ENCODE measurements at regions not wholly inside any gene's neighbourhood (a gene's known extent, or its start where the extent isn't known, plus 50 kb on each side); places are given as distances from the start of the nearest gene placed in this dataset.

- H2AFZ ChIP-seq: no peak overlapping the region
- whole genome bisulfite sequencing (ENCODE audit: low lambda C conversion rate, missing lambda C conversion rate): 77% methylated on average over 2 of the region's 2 CpGs
- TF ChIP-seq EZH2phosphoT487 (IDR thresholded peaks at IDR 0.05; ENCODE audit: low read depth, severe bottlenecking, unreplicated experiment) (no peak), CTCF (IDR thresholded peaks at IDR 0.05; ENCODE audit: poor library complexity) (no peak), EZH2 (IDR thresholded peaks at IDR 0.05; ENCODE audit: borderline replicate concordance) (no peak)
These were observed 221.4 kb downstream of the CMPK2 start for GRCh38 chr2:6644261-6644660.

GRCh38 chr2:6645004-6645403 lies 220.7 kb downstream of the CMPK2 start:
- 96% methylated on average over 1 of the region's 1 CpG for WGBS (ENCODE audit: low lambda C conversion rate, missing lambda C conversion rate)
- TF ChIP-seq EZH2phosphoT487 (IDR thresholded peaks at IDR 0.05; ENCODE audit: low read depth, severe bottlenecking, unreplicated experiment) (no peak), CTCF (IDR thresholded peaks at IDR 0.05; ENCODE audit: poor library complexity) (no peak), EZH2 (IDR thresholded peaks at IDR 0.05; ENCODE audit: borderline replicate concordance) (no peak)
- DNase-seq (ENCODE audit: low spot score): no peak
- H3K27ac ChIP-seq: no peak overlapping the region
- no peaks in the 10 kb centered on the region for H4K20me1 ChIP-seq (ENCODE audit: insufficient read depth, poor library complexity, severe bottlenecking)
- H3K9me3 ChIP-seq (ENCODE audit: low read depth): no peaks in the 10 kb centered on the region
- no peak overlapping the region for H3K4me3 ChIP-seq
- no peaks in the 10 kb centered on the region for H3K36me3 ChIP-seq (replicated peaks; ENCODE audit: insufficient read depth, low read depth)
- H3K9me2 ChIP-seq (replicated peaks; ENCODE audit: insufficient read depth): no peaks in the 10 kb centered on the region
- H3K4me1 ChIP-seq (ENCODE audit: insufficient read depth): peaks cover 3% of the 10 kb centered on the region
- no peaks in the 10 kb centered on the region for H3K27me3 ChIP-seq
- no peak overlapping the region for H3K4me2 ChIP-seq
- H3K79me2 ChIP-seq: no peaks in the 10 kb centered on the region
- no peak overlapping the region for H2AFZ ChIP-seq

More at GRCh38 chr2:6644261-6644660, 221.4 kb downstream of the CMPK2 start:
- peaks cover 3% of the 10 kb centered on the region for H3K4me1 ChIP-seq (ENCODE audit: insufficient read depth)
- no peak overlapping the region for H3K4me2 ChIP-seq
- no peaks in the 10 kb centered on the region for H3K79me2 ChIP-seq
- H4K20me1 ChIP-seq (ENCODE audit: insufficient read depth, poor library complexity, severe bottlenecking): no peaks in the 10 kb centered on the region
- no peaks in the 10 kb centered on the region for H3K9me3 ChIP-seq (ENCODE audit: low read depth)
- H3K27me3 ChIP-seq: no peaks in the 10 kb centered on the region
- H3K27ac ChIP-seq: no peak overlapping the region
- DNase-seq (ENCODE audit: low spot score): no peak
- H3K4me3 ChIP-seq: no peak overlapping the region
- no peaks in the 10 kb centered on the region for H3K9me2 ChIP-seq (replicated peaks; ENCODE audit: insufficient read depth)
- no peaks in the 10 kb centered on the region for H3K36me3 ChIP-seq (replicated peaks; ENCODE audit: insufficient read depth, low read depth)

- Histone ChIP-seq H3K4me1 (ENCODE audit: insufficient read depth) (no peaks in the 10 kb centered on the region), H4K20me1 (ENCODE audit: insufficient read depth, poor library complexity, severe bottlenecking) (no peaks in the 10 kb centered on the region), H3K9me3 (ENCODE audit: low read depth) (no peaks in the 10 kb centered on the region), H3K36me3 (replicated peaks; ENCODE audit: insufficient read depth, low read depth) (no peaks in the 10 kb centered on the region), H2AFZ (no peak overlapping the region), H3K4me2 (no peak overlapping the region), H3K9me2 (replicated peaks; ENCODE audit: insufficient read depth) (no peaks in the 10 kb centered on the region), H3K79me2 (no peaks in the 10 kb centered on the region), H3K4me3 (no peak overlapping the region), H3K27me3 (no peaks in the 10 kb centered on the region), H3K27ac (no peak overlapping the region)
- TF ChIP-seq EZH2 (IDR thresholded peaks at IDR 0.05; ENCODE audit: borderline replicate concordance) (no peak), CTCF (IDR thresholded peaks at IDR 0.05; ENCODE audit: poor library complexity) (no peak)
- DNase-seq (ENCODE audit: low spot score): no peak
- 89% methylated on average over 1 of the region's 1 CpG for WGBS (ENCODE audit: low lambda C conversion rate, missing lambda C conversion rate)
These were observed 220.0 kb downstream of the CMPK2 start for GRCh38 chr2:6645672-6646071.

GRCh38 chr2:6647046-6647445 lies 218.7 kb downstream of the CMPK2 start:
- 64% methylated on average over 6 of the region's 6 CpGs for WGBS (ENCODE audit: low lambda C conversion rate, missing lambda C conversion rate)
- no peak for TF ChIP-seq CTCF (IDR thresholded peaks at IDR 0.05; ENCODE audit: poor library complexity)
- no peak for TF ChIP-seq EZH2phosphoT487 (IDR thresholded peaks at IDR 0.05; ENCODE audit: low read depth, severe bottlenecking, unreplicated experiment)
- TF ChIP-seq EZH2 (IDR thresholded peaks at IDR 0.05; ENCODE audit: borderline replicate concordance): no peak
- no peak overlapping the region for H3K4me2 ChIP-seq
- no peaks in the 10 kb centered on the region for H3K9me2 ChIP-seq (replicated peaks; ENCODE audit: insufficient read depth)
- H2AFZ ChIP-seq: no peak overlapping the region
- no peaks in the 10 kb centered on the region for H3K36me3 ChIP-seq (replicated peaks; ENCODE audit: insufficient read depth, low read depth)
- no peaks in the 10 kb centered on the region for H3K9me3 ChIP-seq (ENCODE audit: low read depth)
- H3K4me1 ChIP-seq (ENCODE audit: insufficient read depth): no peaks in the 10 kb centered on the region
- no peak overlapping the region for H3K27ac ChIP-seq
- no peaks in the 10 kb centered on the region for H3K79me2 ChIP-seq
- H3K27me3 ChIP-seq: no peaks in the 10 kb centered on the region
- H4K20me1 ChIP-seq (ENCODE audit: insufficient read depth, poor library complexity, severe bottlenecking): no peaks in the 10 kb centered on the region
- no peak overlapping the region for H3K4me3 ChIP-seq
- peak; percentile 20 for DNase-seq (ENCODE audit: low spot score)

Measured in hepatocyte (in vitro differentiated cells).